ENCODE measurements at regions not wholly inside any gene's neighbourhood (a gene's known extent, or its start where the extent isn't known, plus 50 kb on each side); places are given as distances from the start of the nearest gene placed in this dataset.

- TF ChIP-seq EP300 (IDR thresholded peaks at IDR 0.05; ENCODE audit: borderline replicate concordance) (peak; percentile 34; the same call in 1 of the 2 replicates), ZBTB7A (IDR thresholded peaks at IDR 0.05; ENCODE audit: low read depth) (no peak), CEBPB (IDR thresholded peaks at IDR 0.05) (peak; percentile 49; the same call in 1 of the 2 replicates), RAD21 (IDR thresholded peaks at IDR 0.05; ENCODE audit: low read depth) (no peak), YY1 (IDR thresholded peaks at IDR 0.05; ENCODE audit: low read depth) (no peak), NFIC (IDR thresholded peaks at IDR 0.05) (peak; percentile 64), TEAD4 (IDR thresholded peaks at IDR 0.05) (peak; percentile 33; the same call in 1 of the 2 replicates), CREB1 (IDR thresholded peaks at IDR 0.05; ENCODE audit: low read depth) (no peak), FOXM1 (IDR thresholded peaks at IDR 0.05; ENCODE audit: borderline replicate concordance, low read depth) (no peak)
Observed at GRCh38 chr20:4076671-4077070, 61.3 kb upstream of the RNF24 start.

- no peak for TF ChIP-seq TCF12 (IDR thresholded peaks at IDR 0.05; ENCODE audit: low read depth)
- TF ChIP-seq, protein P1, sequence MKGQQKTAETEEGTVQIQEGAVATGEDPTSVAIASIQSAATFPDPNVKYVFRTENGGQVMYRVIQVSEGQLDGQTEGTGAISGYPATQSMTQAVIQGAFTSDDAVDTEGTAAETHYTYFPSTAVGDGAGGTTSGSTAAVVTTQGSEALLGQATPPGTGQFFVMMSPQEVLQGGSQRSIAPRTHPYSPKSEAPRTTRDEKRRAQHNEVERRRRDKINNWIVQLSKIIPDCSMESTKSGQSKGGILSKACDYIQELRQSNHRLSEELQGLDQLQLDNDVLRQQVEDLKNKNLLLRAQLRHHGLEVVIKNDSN (IDR thresholded peaks at IDR 0.05) = no peak
Observed at GRCh38 chr20:4076033-4076432, 60.7 kb upstream of the RNF24 start.

DNA sequence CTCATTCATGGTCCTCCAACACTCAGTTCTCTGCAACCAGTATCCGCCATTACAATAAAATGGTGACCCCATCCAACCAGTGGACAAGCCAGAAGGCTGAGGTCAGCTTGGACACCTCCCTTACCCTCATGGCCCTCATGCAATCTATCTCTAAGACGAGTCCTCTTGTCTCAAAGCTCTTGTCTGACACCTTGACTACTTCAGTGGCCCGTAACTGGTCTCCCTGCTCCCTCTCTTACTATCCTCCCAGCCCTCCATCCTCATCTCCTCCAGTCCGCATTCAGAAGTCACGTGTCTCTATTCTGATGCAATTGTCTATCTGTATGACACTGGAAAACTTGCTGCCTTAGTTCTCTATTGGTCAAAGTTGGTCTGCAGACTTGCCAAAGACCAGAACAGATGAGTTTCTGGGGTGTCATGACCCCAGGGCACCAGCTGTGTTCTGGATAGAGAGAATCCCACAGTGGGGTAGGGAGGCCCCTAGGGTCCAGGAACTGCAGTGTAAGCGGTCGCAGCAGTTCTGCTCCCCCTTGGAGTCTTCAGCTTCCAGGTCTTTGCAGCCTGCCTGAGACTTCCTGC is 59.6 kb upstream of the RNF24 start:
- TF ChIP-seq TEAD4 (IDR thresholded peaks at IDR 0.05) (no peak), NFIC (IDR thresholded peaks at IDR 0.05) (no peak), CREB1 (IDR thresholded peaks at IDR 0.05; ENCODE audit: low read depth) (no peak), REST (IDR thresholded peaks at IDR 0.05; ENCODE audit: low read depth) (no peak), FOXM1 (IDR thresholded peaks at IDR 0.05; ENCODE audit: borderline replicate concordance, low read depth) (no peak), EP300 (IDR thresholded peaks at IDR 0.05; ENCODE audit: borderline replicate concordance) (no peak)
- TF ChIP-seq, protein P2, sequence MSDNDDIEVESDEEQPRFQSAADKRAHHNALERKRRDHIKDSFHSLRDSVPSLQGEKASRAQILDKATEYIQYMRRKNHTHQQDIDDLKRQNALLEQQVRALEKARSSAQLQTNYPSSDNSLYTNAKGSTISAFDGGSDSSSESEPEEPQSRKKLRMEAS (IDR thresholded peaks at IDR 0.05) = no peak

DNA sequence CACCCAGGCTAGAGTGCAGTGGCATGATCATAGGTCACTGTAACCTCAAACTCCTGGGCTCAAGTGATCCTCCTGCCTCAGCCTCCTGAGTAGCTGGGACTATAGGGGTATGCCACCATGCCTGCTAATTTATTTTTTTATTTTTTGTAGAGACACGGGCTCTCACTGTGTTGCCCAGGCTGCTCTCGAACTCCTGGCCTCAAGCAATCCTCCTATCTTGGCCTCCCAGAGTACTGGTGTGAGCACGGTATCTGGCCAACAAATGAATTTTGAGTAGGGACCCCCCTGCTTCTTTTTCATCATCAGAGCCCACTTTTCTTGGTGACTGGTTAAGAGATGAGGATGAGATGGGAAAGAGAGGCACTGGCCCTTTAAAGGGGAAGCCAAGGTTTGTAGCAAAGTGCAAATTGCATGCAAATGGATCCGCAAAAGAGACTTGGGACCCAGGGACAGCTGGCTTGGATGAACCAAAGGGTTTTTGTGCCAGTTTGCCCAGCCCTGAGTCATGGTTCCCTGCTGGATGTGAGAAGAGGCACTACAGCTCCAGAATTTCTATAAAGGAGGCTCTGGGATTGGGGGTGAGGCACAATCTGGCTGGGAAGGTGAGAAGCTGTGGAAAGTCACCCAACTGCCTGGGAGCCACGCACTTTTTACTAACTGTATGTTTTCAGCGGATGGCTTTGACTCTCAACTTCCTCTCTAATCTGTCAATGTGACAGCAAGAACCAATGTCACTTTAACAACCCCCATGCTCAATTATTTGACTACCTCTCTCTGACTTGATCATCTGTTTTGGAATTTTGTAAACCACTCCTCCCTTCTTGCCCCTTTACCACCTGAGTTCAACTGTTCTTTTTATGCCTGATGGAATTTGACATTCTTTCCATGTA is 58.7 kb upstream of the RNF24 start:
- TF ChIP-seq TAF1 (IDR thresholded peaks at IDR 0.05; ENCODE audit: low read depth) = no peak
- TF ChIP-seq CREB1 (IDR thresholded peaks at IDR 0.05; ENCODE audit: low read depth) = no peak
- no peak for TF ChIP-seq YY1 (IDR thresholded peaks at IDR 0.05; ENCODE audit: low read depth)
- TF ChIP-seq TEAD4 (IDR thresholded peaks at IDR 0.05) = no peak
- no peak for TF ChIP-seq EGR1 (IDR thresholded peaks at IDR 0.05)
- TF ChIP-seq CEBPB (IDR thresholded peaks at IDR 0.05) = no peak
- TF ChIP-seq TCF12 (IDR thresholded peaks at IDR 0.05; ENCODE audit: low read depth) = no peak

- TF ChIP-seq EGR1 (IDR thresholded peaks at IDR 0.05) = no peak
- no peak for TF ChIP-seq CREB1 (IDR thresholded peaks at IDR 0.05; ENCODE audit: low read depth)
- TF ChIP-seq TAF1 (IDR thresholded peaks at IDR 0.05; ENCODE audit: low read depth) = no peak
- TF ChIP-seq, protein P1 (IDR thresholded peaks at IDR 0.05) = no peak
- no peak for TF ChIP-seq YY1 (IDR thresholded peaks at IDR 0.05; ENCODE audit: low read depth)
- TF ChIP-seq, protein P2 (IDR thresholded peaks at IDR 0.05) = no peak
- TF ChIP-seq EP300 (IDR thresholded peaks at IDR 0.05; ENCODE audit: borderline replicate concordance) = no peak
- TF ChIP-seq TCF12 (IDR thresholded peaks at IDR 0.05; ENCODE audit: low read depth) = no peak
- no peak for TF ChIP-seq FOXM1 (IDR thresholded peaks at IDR 0.05; ENCODE audit: borderline replicate concordance, low read depth)
- no peak for TF ChIP-seq REST (IDR thresholded peaks at IDR 0.05; ENCODE audit: low read depth)
- TF ChIP-seq ZBTB7A (IDR thresholded peaks at IDR 0.05; ENCODE audit: low read depth) = no peak
Observed at GRCh38 chr20:4071178-4071693, 55.9 kb upstream of the RNF24 start.

Measured in Ishikawa (cell line).